A673 (cell line): ENCODE measurements at regions not wholly inside any gene's neighbourhood (a gene's known extent, or its start where the extent isn't known, plus 50 kb on each side); places are given as distances from the start of the nearest gene placed in this dataset.

Source experiments
- BruUV-seq: library from RNA; stranded (reverse); fragments of 400-500 nt; replicated peaks from 2 replicates; lab custom pipeline; 2021; lab: Mats Ljungman, UMichigan
- CTCF ChIA-PET: fragments of 300-600 bp; sonication (Branson Sonifier 250); formaldehyde crosslinking; loops from one replicate; lab custom pipeline; 2022; ENCODE audit warnings: antibody characterized with exemption; lab: Charles Lee
- POLR2A ChIA-PET: fragments of 300-600 bp; sonication (Branson Sonifier 250); formaldehyde crosslinking; loops from one replicate; lab custom pipeline; 2022; ENCODE audit warnings: antibody characterized with exemption; ENCODE audit not compliant: low non-redundant PET; lab: Charles Lee
- DNase-seq: peaks from one replicate; pipeline ENCODE4 v3.0.0-alpha.2; 2015; ENCODE audit warnings: low spot score
- H3K27ac ChIP-seq: fragments of 200-600 bp; sonication (generic); 2 replicates; pipeline ENCODE4 v1.5.1; 2016; ENCODE audit warnings: mixed run types, low read depth, mild to moderate bottlenecking, mixed read lengths, antibody characterized with exemption, low read length; ENCODE audit not compliant: poor library complexity, severe bottlenecking
- H3K27me3 ChIP-seq: fragments of 200-600 bp; sonication (generic); replicated peaks from 2 replicates; pipeline ENCODE4 v1.6.1; 2017; ENCODE audit warnings: mixed run types, low read depth, mild to moderate bottlenecking, mixed read lengths, antibody characterized with exemption, low read length; ENCODE audit not compliant: insufficient read depth, poor library complexity
- H3K36me3 ChIP-seq: fragments of 200-600 bp; sonication (generic); 2 replicates; pipeline ENCODE4 v1.6.1; 2016; ENCODE audit warnings: mixed run types, mild to moderate bottlenecking, mixed read lengths, antibody characterized with exemption, low read length; ENCODE audit not compliant: insufficient read depth, poor library complexity, severe bottlenecking
- H3K4me1 ChIP-seq: fragments of 200-600 bp; sonication (generic); 2 replicates; pipeline ENCODE4 v1.6.1; 2017; ENCODE audit warnings: mixed run types, mild to moderate bottlenecking, mixed read lengths, antibody characterized with exemption, low read length; ENCODE audit not compliant: insufficient read depth, poor library complexity, severe bottlenecking
- H3K4me3 ChIP-seq: fragments of 200-600 bp; sonication (generic); 2 replicates; pipeline ENCODE4 v1.5.1; 2016; ENCODE audit warnings: low read depth, mixed run types, mild to moderate bottlenecking, mixed read lengths, low read length; ENCODE audit not compliant: poor library complexity, severe bottlenecking
- H3K9me3 ChIP-seq: fragments of 200-600 bp; sonication (generic); 2 replicates; pipeline ENCODE4 v1.6.1; 2016; ENCODE audit warnings: mixed run types, low read depth, mild to moderate bottlenecking, mixed read lengths, antibody characterized with exemption, low read length; ENCODE audit not compliant: poor library complexity, severe bottlenecking
- EZH2 ChIP-seq: fragments of 200-600 bp; sonication (generic); IDR thresholded peaks from 2 replicates; pipeline ENCODE4 v1.6.1; 2017; ENCODE audit warnings: borderline replicate concordance, low read depth, mild to moderate bottlenecking, mixed read lengths, antibody characterized with exemption, low read length; ENCODE audit not compliant: poor library complexity, severe bottlenecking
- intact Hi-C: fragments of 100-400 bp; cut with micrococcal nuclease; formaldehyde crosslinking; loops from one replicate; pipeline ENCODE4 v1.10.0; 2022; ENCODE audit not compliant: unreplicated experiment
- TF ChIP-seq, protein P1 (sequence below): fragments of 300-800, 200-600 bp; sonication (generic); conservative IDR thresholded peaks from 2 replicates; pipeline ENCODE4 v1.5.1; 2017; ENCODE audit warnings: low read depth, mild to moderate bottlenecking, antibody characterized with exemption, low read length, moderate library complexity, mixed read lengths

DNA sequence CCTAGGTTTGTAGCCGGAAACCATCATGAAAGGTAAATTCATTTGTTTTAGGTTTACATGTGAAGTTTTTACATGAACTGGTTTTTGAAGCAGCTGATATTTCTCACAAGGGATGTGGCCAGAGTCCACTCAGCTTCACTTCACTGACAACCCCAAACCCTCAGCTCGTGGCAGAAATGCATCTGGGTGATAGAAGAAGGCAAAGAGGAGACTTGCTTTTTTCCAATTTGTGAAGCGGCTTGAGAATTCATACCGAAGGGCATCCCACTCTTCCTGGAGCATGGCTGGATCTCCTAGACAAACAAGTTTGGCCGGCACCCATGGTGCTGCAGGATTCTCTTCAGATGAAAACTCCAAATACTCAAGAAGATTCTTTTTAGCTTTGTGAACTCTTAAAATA is 392.8 kb upstream of the CNR1 start:
- no peak overlapping the region for H3K27ac ChIP-seq
- intact Hi-C loops, result no loop called here
- no peak for DNase-seq
- H3K36me3 ChIP-seq, result no peaks in the 10 kb centered on the region
- H3K27me3 ChIP-seq, result no peaks in the 10 kb centered on the region
- no peak for TF ChIP-seq EZH2
- TF ChIP-seq, protein P1, sequence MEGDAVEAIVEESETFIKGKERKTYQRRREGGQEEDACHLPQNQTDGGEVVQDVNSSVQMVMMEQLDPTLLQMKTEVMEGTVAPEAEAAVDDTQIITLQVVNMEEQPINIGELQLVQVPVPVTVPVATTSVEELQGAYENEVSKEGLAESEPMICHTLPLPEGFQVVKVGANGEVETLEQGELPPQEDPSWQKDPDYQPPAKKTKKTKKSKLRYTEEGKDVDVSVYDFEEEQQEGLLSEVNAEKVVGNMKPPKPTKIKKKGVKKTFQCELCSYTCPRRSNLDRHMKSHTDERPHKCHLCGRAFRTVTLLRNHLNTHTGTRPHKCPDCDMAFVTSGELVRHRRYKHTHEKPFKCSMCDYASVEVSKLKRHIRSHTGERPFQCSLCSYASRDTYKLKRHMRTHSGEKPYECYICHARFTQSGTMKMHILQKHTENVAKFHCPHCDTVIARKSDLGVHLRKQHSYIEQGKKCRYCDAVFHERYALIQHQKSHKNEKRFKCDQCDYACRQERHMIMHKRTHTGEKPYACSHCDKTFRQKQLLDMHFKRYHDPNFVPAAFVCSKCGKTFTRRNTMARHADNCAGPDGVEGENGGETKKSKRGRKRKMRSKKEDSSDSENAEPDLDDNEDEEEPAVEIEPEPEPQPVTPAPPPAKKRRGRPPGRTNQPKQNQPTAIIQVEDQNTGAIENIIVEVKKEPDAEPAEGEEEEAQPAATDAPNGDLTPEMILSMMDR, result no peak
- H3K4me3 ChIP-seq, result no peak overlapping the region
- no TSS peak for BruUV-seq
- POLR2A ChIA-PET, result no interaction called here
- CTCF ChIA-PET, result no interaction called here
- H3K9me3 ChIP-seq, result no peaks in the 10 kb centered on the region
- H3K4me1 ChIP-seq, result peaks cover 7% of the 10 kb centered on the region

DNA sequence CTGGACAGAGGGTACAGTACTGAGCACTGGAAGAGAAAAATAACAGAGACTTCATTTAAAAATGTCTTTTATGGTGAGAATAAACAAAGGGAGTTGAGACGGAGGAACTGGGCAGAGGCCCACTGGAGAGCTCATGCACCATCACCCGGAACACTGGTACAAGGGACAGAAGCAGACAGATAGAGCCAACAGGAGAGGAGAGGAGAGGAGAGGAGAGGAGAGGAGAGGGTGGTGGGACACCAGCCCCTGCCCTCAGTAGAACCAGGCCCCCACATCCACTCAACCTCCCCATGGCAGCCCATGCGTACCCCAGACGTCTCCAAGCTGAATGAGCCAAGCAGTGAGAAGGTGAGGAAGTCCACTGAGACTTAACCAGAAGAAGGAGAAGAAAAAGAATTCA is 390.5 kb upstream of the CNR1 start:
- H3K4me3 ChIP-seq, result no peak overlapping the region
- no peaks in the 10 kb centered on the region for H3K27me3 ChIP-seq
- ChIA-PET POLR2A (no interaction called here), CTCF (no interaction called here)
- DNase-seq, result no peak
- H3K36me3 ChIP-seq, result no peaks in the 10 kb centered on the region
- no peaks in the 10 kb centered on the region for H3K9me3 ChIP-seq
- no TSS peak for BruUV-seq
- H3K4me1 ChIP-seq, result no peaks in the 10 kb centered on the region
- TF ChIP-seq EZH2, result no peak
- TF ChIP-seq, protein P1, result no peak
- H3K27ac ChIP-seq, result no peak overlapping the region
- intact Hi-C loops, result no loop called here

DNA sequence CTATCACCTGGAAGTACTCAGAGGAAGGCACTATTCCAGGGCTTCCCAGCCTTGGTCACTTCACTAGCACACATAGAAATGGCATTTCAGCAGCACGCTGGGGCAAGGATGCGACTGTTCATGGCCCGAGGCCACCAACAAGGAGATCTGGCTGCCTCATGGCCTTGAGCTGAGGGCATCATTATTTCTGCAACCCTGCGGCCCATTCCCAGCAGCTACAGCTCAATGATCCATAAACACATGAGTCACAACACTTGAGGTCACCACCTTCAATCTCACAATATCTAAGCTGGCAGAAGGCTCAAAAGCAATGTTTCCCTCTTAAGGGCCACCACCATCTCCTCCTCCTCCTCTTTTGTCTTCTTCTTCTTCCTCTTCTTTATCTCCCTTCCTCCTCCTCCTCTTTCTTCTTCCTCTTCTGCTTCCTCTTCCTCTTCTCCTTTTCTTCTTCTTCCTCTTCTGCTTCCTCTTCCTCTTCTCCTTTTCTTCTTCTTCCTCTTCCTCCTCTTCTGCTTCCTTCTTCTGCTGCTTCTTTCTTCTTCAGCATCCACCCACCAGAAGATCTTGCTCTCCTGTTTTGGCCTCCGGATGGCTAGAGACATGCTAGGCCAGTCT is 382.9 kb upstream of the CNR1 start:
- Histone ChIP-seq H3K9me3 (no peaks in the 10 kb centered on the region), H3K4me3 (no peak overlapping the region), H3K27me3 (no peaks in the 10 kb centered on the region), H3K27ac (no peak overlapping the region), H3K36me3 (no peaks in the 10 kb centered on the region), H3K4me1 (no peaks in the 10 kb centered on the region)
- BruUV-seq, result no TSS peak
- TF ChIP-seq, protein P1, result no peak
- TF ChIP-seq EZH2, result no peak
- ChIA-PET CTCF (no interaction called here), POLR2A (no interaction called here)
- intact Hi-C loops, result no loop called here
- DNase-seq, result no peak
